Lower leg skin (tissue), 3 donors: ENCODE measurements at regions not wholly inside any gene's neighbourhood (a gene's known extent, or its start where the extent isn't known, plus 50 kb on each side); places are given as distances from the start of the nearest gene placed in this dataset.

Source experiments
- POLR2A ChIP-seq, 2 donors: fragments of 450-650 bp; IDR thresholded peaks; one replicate each; pipeline ENCODE4 v1.6.1; 2016 to 2017; ENCODE audit warnings: antibody characterized with exemption in 2 of 2, mild to moderate bottlenecking in 1 of 2, moderate library complexity in 1 of 2
- TF ChIP-seq, protein P1 (sequence below), 3 donors: fragments of 450-650 bp; IDR thresholded peaks; one replicate each; pipeline ENCODE4 v1.5.1; 2016; ENCODE audit warnings: antibody characterized with exemption in 3 of 3, mild to moderate bottlenecking in 3 of 3, moderate library complexity in 2 of 3

DNA sequence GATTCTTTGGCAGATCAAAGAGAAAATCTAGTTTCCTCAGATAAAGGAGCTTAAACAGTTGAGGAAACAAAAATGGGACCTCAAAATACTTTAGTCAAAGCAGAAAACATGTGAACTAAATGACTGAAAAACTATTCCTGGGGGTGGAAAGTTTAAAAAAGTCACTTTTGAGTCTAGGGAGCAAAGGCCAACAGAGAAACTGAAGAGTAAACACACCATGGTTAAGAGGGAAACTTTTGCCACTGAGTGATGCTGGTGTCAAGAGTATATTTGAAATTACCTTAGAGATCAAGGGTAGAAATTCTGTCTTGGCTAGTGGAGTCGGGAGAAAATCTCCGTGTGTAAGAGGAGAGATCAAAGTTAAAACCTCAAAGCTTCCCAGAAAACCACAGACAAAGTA is 501.2 kb upstream of the ADGRL4 start:
- TF ChIP-seq, protein P1, sequence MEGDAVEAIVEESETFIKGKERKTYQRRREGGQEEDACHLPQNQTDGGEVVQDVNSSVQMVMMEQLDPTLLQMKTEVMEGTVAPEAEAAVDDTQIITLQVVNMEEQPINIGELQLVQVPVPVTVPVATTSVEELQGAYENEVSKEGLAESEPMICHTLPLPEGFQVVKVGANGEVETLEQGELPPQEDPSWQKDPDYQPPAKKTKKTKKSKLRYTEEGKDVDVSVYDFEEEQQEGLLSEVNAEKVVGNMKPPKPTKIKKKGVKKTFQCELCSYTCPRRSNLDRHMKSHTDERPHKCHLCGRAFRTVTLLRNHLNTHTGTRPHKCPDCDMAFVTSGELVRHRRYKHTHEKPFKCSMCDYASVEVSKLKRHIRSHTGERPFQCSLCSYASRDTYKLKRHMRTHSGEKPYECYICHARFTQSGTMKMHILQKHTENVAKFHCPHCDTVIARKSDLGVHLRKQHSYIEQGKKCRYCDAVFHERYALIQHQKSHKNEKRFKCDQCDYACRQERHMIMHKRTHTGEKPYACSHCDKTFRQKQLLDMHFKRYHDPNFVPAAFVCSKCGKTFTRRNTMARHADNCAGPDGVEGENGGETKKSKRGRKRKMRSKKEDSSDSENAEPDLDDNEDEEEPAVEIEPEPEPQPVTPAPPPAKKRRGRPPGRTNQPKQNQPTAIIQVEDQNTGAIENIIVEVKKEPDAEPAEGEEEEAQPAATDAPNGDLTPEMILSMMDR (IDR thresholded peaks at IDR 0.05), result no peak
- no peak for TF ChIP-seq POLR2A (IDR thresholded peaks at IDR 0.05)
